HepG2 (cell line): ENCODE measurements at regions not wholly inside any gene's neighbourhood (a gene's known extent, or its start where the extent isn't known, plus 50 kb on each side); places are given as distances from the start of the nearest gene placed in this dataset.

Experiments
- ATAC-seq: fragments of 200-7000 bp; cut with Tn5 transposase; 3 replicates; pipeline ENCODE4 v1.9.1; 2020; ENCODE audit warnings: mild to moderate bottlenecking, moderate library complexity
- BruUV-seq: library from RNA; stranded (reverse); fragments of 400-500 nt; replicated peaks from 2 replicates; lab custom pipeline; 2021; lab: Mats Ljungman, UMichigan
- CTCF ChIA-PET: fragments of 300-600 bp; formaldehyde crosslinking; extraction: SDS; loops from one replicate; lab custom pipeline; 2021; ENCODE audit warnings: low total read pairs, inconsistent platforms, low intra/inter-chr PET ratio; lab: Yijun Ruan, JAX
- POLR2A ChIA-PET: fragments of 350-600 bp; sonication (Branson Sonifier 250); formaldehyde crosslinking; loops from one replicate; lab custom pipeline; 2020; ENCODE audit warnings: antibody characterized with exemption, inconsistent platforms; lab: Yijun Ruan, JAX
- DNase-seq: peaks from one replicate; pipeline ENCODE4 v3.0.0-alpha.2; 2015; ENCODE audit warnings: low spot score
- FAIRE-seq: peaks from 3 replicates; lab custom pipeline; 2011; peaks lifted over from hg19 to GRCh38; lab: Jason Lieb, UNC
- H2AFZ ChIP-seq: one replicate; pipeline ENCODE4 v1.6.1; 2011; ENCODE audit warnings: low read length, inconsistent platforms
- H3K27ac ChIP-seq: fragments of 300-600 bp; 3 replicates; pipeline ENCODE4 v1.8.0; 2011; ENCODE audit warnings: mixed run types, mild to moderate bottlenecking, mixed read lengths, low read length, inconsistent platforms; ENCODE audit not compliant: insufficient read depth; ENCODE audit errors: extremely low read length
- H3K27me3 ChIP-seq, 2 experiments: fragments of 200-600 bp in 1 of 2; 2 replicates in 1 of 2; 3 replicates in 1 of 2; pipeline versions ENCODE4 v1.6.0 to v1.8.0; 2011; ENCODE audit warnings: low read length in 2 of 2, mild to moderate bottlenecking in 2 of 2, moderate library complexity in 2 of 2, inconsistent platforms in 1 of 2; ENCODE audit not compliant: insufficient read depth in 2 of 2, control insufficient read depth in 1 of 2
- H3K36me3 ChIP-seq, 2 experiments: fragments of 200-600 bp in 1 of 2; replicated peaks in 1 of 2; 2 replicates in 1 of 2; 3 replicates in 1 of 2; pipeline versions ENCODE4 v1.5.1 to v1.8.0; 2011; ENCODE audit warnings: low read length in 2 of 2, inconsistent platforms in 1 of 2; ENCODE audit not compliant: insufficient read depth in 2 of 2, control insufficient read depth in 1 of 2
- H3K4me1 ChIP-seq: 2 replicates; pipeline ENCODE4 v1.5.1; 2012; ENCODE audit warnings: low read length, inconsistent platforms; ENCODE audit not compliant: insufficient read depth
- H3K4me2 ChIP-seq: 2 replicates; pipeline ENCODE4 v1.6.0; 2011; ENCODE audit warnings: low read depth, low read length, inconsistent platforms
- H3K4me3 ChIP-seq, 3 experiments: fragments of 200-600 bp in 1 of 3; sonication (generic), shearing (Covaris generic) in 1 of 3; replicated peaks in 1 of 3; 2 replicates each; pipeline ENCODE4 v1.5.1; 2011 to 2016; ENCODE audit warnings: low read length in 3 of 3, inconsistent platforms in 2 of 3, low read depth in 2 of 3, mild to moderate bottlenecking in 2 of 3, control low read depth in 1 of 3, mixed read lengths in 1 of 3; ENCODE audit not compliant: insufficient read depth in 1 of 3
- H3K79me2 ChIP-seq: one replicate; pipeline ENCODE4 v1.6.1; 2011; ENCODE audit warnings: low read length, inconsistent platforms; ENCODE audit not compliant: insufficient read depth
- H3K9ac ChIP-seq: 2 replicates; pipeline ENCODE4 v1.6.0; 2011; ENCODE audit warnings: mild to moderate bottlenecking, low read depth, low read length, inconsistent platforms; ENCODE audit not compliant: insufficient read depth
- H3K9me3 ChIP-seq: 2 replicates; pipeline ENCODE4 v1.5.1; 2012; ENCODE audit warnings: mild to moderate bottlenecking, low read length
- H4K20me1 ChIP-seq: 2 replicates; pipeline ENCODE4 v1.6.0; 2011; ENCODE audit warnings: inconsistent platforms, mild to moderate bottlenecking, low read length, moderate library complexity; ENCODE audit not compliant: insufficient read depth
- ZBTB2 ChIP-seq: sonication (generic); formaldehyde crosslinking; IDR thresholded peaks from 2 replicates; pipeline ENCODE4 v1.8.0; 2022; ENCODE audit warnings: low read depth, missing genetic modification reagents
- ZNF142 ChIP-seq: sonication (generic); formaldehyde crosslinking; IDR thresholded peaks from 2 replicates; pipeline ENCODE4 v1.4.0; 2020; ENCODE audit warnings: missing genetic modification reagents
- ZNF292 ChIP-seq: sonication (generic); formaldehyde crosslinking; IDR thresholded peaks from 2 replicates; pipeline ENCODE4 v1.8.1; 2022; ENCODE audit warnings: mild to moderate bottlenecking, low read depth, missing genetic modification reagents, borderline replicate concordance
- ZNF33B ChIP-seq: sonication (generic); formaldehyde crosslinking; IDR thresholded peaks from 2 replicates; pipeline ENCODE4 v1.5.1; 2020; ENCODE audit warnings: mild to moderate bottlenecking, missing genetic modification reagents
- WGBS: methylation state at CpG from one replicate; pipeline ENCODE4 v1.1.6; 2017; ENCODE audit warnings: low lambda C conversion rate; 5-methylcytosine and 5-hydroxymethylcytosine counted together
- in situ Hi-C: cut with HindIII; loops from 2 replicates; pipeline ENCODE4 v1.10.0; 2017; ENCODE audit warnings: low pct_unique_long_range_greater_than_20kb; ENCODE audit not compliant: extremely low pct_ligation_motif_present
- intact Hi-C: fragments of 100-400 bp; cut with micrococcal nuclease; formaldehyde crosslinking; loops from one replicate; pipeline ENCODE4 v1.10.0; 2022; ENCODE audit not compliant: unreplicated experiment

- in situ Hi-C loops, result no loop called here
These were observed 265.0 kb downstream of the KIF4B start for GRCh38 chr5:155278532-155278931.

More at GRCh38 chr5:155278532-155278931, 265.0 kb downstream of the KIF4B start:
- Histone ChIP-seq H3K4me3 (no peak overlapping the region), H3K27ac (no peak overlapping the region), H4K20me1 (no peaks in the 10 kb centered on the region), H3K4me2 (no peak overlapping the region), H3K4me1 (no peaks in the 10 kb centered on the region), H3K27me3 (peaks cover 0 to under 1% of the 10 kb centered on the region in 2 experiments; a peak in 2 of 5 replicates), H3K79me2 (no peaks in the 10 kb centered on the region), H3K9me3 (no peaks in the 10 kb centered on the region), H3K9ac (no peak overlapping the region), H3K36me3 (no peaks in the 10 kb centered on the region), H2AFZ (no peak overlapping the region)
- POLR2A ChIA-PET, result no interaction called here
- FAIRE-seq, result no peak
- TF ChIP-seq ZNF292 (CRISPR knock-in tag), result no peak
- no peak for TF ChIP-seq ZBTB2 (CRISPR knock-in tag)
- TF ChIP-seq ZNF142 (CRISPR knock-in tag), result no peak
- no peak for TF ChIP-seq ZNF33B (CRISPR knock-in tag)
- no TSS peak for BruUV-seq
- DNase-seq, result no peak
- intact Hi-C loops, result no loop called here
- no peak for ATAC-seq
- WGBS, result 3% methylated on average over 3 of the region's 4 CpGs
- CTCF ChIA-PET, result no interaction called here
